ENCODE measurements at regions not wholly inside any gene's neighbourhood (a gene's known extent, or its start where the extent isn't known, plus 50 kb on each side); places are given as distances from the start of the nearest gene placed in this dataset.

GRCh38 chr20:34181484-34181883, 59.7 kb upstream of the ASIP start:
- Histone ChIP-seq H2AK9ac (replicated peaks; ENCODE audit: low read depth, low read length, poor library complexity) (no peak overlapping the region), H2AFZ (replicated peaks; ENCODE audit: low read length, poor library complexity) (no peak overlapping the region), H3K14ac (replicated peaks; ENCODE audit: low read depth, low read length) (no peak overlapping the region), H3K9me3 (ENCODE audit: control insufficient read depth, insufficient read depth, low read length) (no peaks in the 10 kb centered on the region), H2BK120ac (ENCODE audit: low read depth, low read length) (no peak overlapping the region), H2BK20ac (ENCODE audit: low read depth, low read length) (no peak overlapping the region), H4K8ac (ENCODE audit: low read depth in 2 of 2, low read length in 2 of 2) (no peak overlapping the region), H3K79me1 (ENCODE audit: low read depth in 1 of 2, low read length in 2 of 2) (no peaks in the 10 kb centered on the region), H2BK5ac (ENCODE audit: low read depth, low read length, poor library complexity, severe bottlenecking) (no peak overlapping the region), H3K27ac (ENCODE audit: insufficient read depth, low read length) (no peak overlapping the region), H3K4me2 (ENCODE audit: low read depth, low read length) (no peak overlapping the region), H3K9ac (ENCODE audit: low read depth, low read length) (no peak overlapping the region), H3K18ac (ENCODE audit: low read depth, low read length) (no peak overlapping the region), H2AK5ac (ENCODE audit: low read depth, low read length) (no peak overlapping the region), H3K9me1 (ENCODE audit: insufficient read depth, low read length) (no peaks in the 10 kb centered on the region), H3K23ac (ENCODE audit: low read depth, low read length) (no peak overlapping the region), H4K20me1 (ENCODE audit: insufficient read depth, low read length) (no peaks in the 10 kb centered on the region), H3K36me3 (ENCODE audit: control insufficient read depth, insufficient read depth, low read length) (no peaks in the 10 kb centered on the region), H4K5ac (ENCODE audit: low read depth, low read length) (no peak overlapping the region), H3K56ac (ENCODE audit: extremely low read depth, insufficient read depth, low read length) (no peak overlapping the region), H4K91ac (ENCODE audit: insufficient read depth, low read depth, low read length) (no peak overlapping the region), H3K4ac (ENCODE audit: low read depth, low read length) (no peak overlapping the region), H3K4me3 (ENCODE audit: insufficient read depth, low read depth, low read length) (no peak overlapping the region), H3K4me1 (ENCODE audit: control insufficient read depth, insufficient read depth, low read length) (no peaks in the 10 kb centered on the region), H3K27me3 (ENCODE audit: control insufficient read depth, insufficient read depth, low read length) (peaks cover 31% of the 10 kb centered on the region), H2BK15ac (ENCODE audit: low read depth, low read length) (no peak overlapping the region)
- intact Hi-C loops (cut with micrococcal nuclease): no loop called here
- POLR2A ChIA-PET (ENCODE audit: unreplicated experiment): no interaction called here
- DNase-seq (no peak), ATAC-seq (ENCODE audit: low read depth) (no peak)
- in situ Hi-C loops (cut with MboI; ENCODE audit: low sequenced_read_pairs): no loop called here
- dilution Hi-C loops (cut with HindIII; ENCODE audit: low sequenced_read_pairs, unreplicated experiment): no loop called here
- BruUV-seq (replicated peaks): no TSS peak
- CTCF ChIA-PET: no interaction called here
- TF ChIP-seq MXI1 (IDR thresholded peaks at IDR 0.05; ENCODE audit: borderline replicate concordance, low read depth, low read length) (no peak), RFX5 (IDR thresholded peaks at IDR 0.05; ENCODE audit: low read depth, low read length) (no peak), NFE2L2 (IDR thresholded peaks at IDR 0.05; ENCODE audit: low read depth, low read length) (no peak)
- TF ChIP-seq, protein P1, sequence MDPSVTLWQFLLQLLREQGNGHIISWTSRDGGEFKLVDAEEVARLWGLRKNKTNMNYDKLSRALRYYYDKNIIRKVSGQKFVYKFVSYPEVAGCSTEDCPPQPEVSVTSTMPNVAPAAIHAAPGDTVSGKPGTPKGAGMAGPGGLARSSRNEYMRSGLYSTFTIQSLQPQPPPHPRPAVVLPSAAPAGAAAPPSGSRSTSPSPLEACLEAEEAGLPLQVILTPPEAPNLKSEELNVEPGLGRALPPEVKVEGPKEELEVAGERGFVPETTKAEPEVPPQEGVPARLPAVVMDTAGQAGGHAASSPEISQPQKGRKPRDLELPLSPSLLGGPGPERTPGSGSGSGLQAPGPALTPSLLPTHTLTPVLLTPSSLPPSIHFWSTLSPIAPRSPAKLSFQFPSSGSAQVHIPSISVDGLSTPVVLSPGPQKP (IDR thresholded peaks at IDR 0.05; ENCODE audit: borderline replicate concordance, low read depth, low read length): no peak
- no CpG with 5 or more reads among the region's 2 CpGs for WGBS, 2 experiments (ENCODE audit: extremely low coverage in 2 of 2, insufficient read length in 1 of 2)

Data from IMR-90 (cell line).